Endothelial cell of umbilical vein (primary cell): ENCODE measurements at regions not wholly inside any gene's neighbourhood (a gene's known extent, or its start where the extent isn't known, plus 50 kb on each side); places are given as distances from the start of the nearest gene placed in this dataset.

ENCODE experiments used
- CTCF ChIP-seq, 2 donors: IDR thresholded peaks; 1 replicate in 1 of 2; 2 replicates in 1 of 2; pipeline ENCODE4 v1.5.1; 2011; ENCODE audit warnings: low read length in 2 of 2, mild to moderate bottlenecking in 2 of 2, moderate library complexity in 2 of 2, control low read depth in 1 of 2, inconsistent platforms in 1 of 2, low read depth in 1 of 2; ENCODE audit not compliant: insufficient read depth in 1 of 2; ENCODE audit errors: extremely low read depth in 1 of 2
- EZH2 ChIP-seq: IDR thresholded peaks from 2 replicates; pipeline ENCODE4 v1.6.1; 2012; ENCODE audit warnings: borderline replicate concordance, low read depth, mild to moderate bottlenecking, moderate library complexity, low read length, inconsistent platforms; ENCODE audit not compliant: severe bottlenecking
- FOS ChIP-seq: IDR thresholded peaks from 2 replicates; pipeline ENCODE4 v1.6.1; 2011; ENCODE audit warnings: mild to moderate bottlenecking, low read length, moderate library complexity, borderline replicate concordance; ENCODE audit not compliant: insufficient read depth
- GATA2 ChIP-seq: IDR thresholded peaks from 2 replicates; pipeline ENCODE4 v1.7.0; 2011; ENCODE audit warnings: low read depth, mild to moderate bottlenecking, moderate library complexity, mixed read lengths, low read length; ENCODE audit not compliant: insufficient read length, insufficient read depth
- JUN ChIP-seq: IDR thresholded peaks from 2 replicates; pipeline ENCODE4 v1.6.1; 2011; ENCODE audit warnings: borderline replicate concordance, low read depth; ENCODE audit not compliant: insufficient read length, insufficient read depth
- MYC ChIP-seq: IDR thresholded peaks from one replicate; pipeline ENCODE4 v1.6.1; 2011; ENCODE audit warnings: mild to moderate bottlenecking, low read depth, low read length
- POLR2A ChIP-seq: IDR thresholded peaks from 2 replicates; pipeline ENCODE4 v1.6.1; 2012; ENCODE audit warnings: low read depth, mild to moderate bottlenecking, control low read depth, low read length
- POLR2AphosphoS5 ChIP-seq: IDR thresholded peaks from 2 replicates; pipeline ENCODE4 v1.6.1; 2012; ENCODE audit warnings: low read depth, mild to moderate bottlenecking, control low read depth, low read length, moderate library complexity; ENCODE audit not compliant: insufficient read depth
- TF ChIP-seq, protein P1 (sequence below): IDR thresholded peaks from 2 replicates; pipeline ENCODE4 v1.6.1; 2011; ENCODE audit not compliant: insufficient read depth, insufficient read length

DNA sequence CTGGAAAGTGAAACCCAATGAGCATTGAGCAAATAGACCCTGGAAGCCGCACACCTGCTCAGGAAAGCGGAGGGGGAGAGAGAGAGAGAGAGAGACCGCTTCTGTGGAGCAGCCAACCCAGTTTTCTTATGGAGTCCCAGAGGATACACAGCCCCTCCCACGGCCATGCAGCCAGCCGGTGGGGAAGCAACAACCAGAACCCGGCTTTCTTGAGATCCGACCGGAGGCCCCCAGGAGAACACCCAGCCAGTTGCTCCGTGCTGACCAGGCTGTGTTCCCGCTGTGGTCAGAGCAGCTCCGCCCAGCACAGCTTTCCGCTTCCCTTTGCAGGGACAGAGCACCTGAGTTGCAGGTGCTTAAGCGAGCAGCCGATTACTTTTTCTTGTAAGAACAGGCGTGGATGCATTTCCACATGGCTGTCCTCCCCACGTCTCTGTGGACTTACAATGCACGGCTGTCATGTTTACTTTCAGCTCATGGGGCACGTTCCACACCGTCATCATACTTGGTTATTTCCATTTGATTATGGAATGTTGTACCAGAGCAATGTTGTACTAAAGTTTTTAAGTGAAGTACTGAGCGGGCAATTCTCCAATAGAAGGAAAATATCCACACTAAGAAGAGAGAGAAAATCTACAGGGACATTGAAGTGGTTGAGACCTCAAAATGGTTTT lies 381.9 kb downstream of the THBS2 start:
- TF ChIP-seq CTCF (IDR thresholded peaks at IDR 0.05; ENCODE audit: extremely low read depth in 1 of 2, insufficient read depth in 1 of 2, low read depth in 1 of 2, low read length in 2 of 2) (no peak), POLR2A (no peak), EZH2 (no peak), FOS (no peak), POLR2AphosphoS5 (no peak), GATA2 (no peak), MYC (no peak), JUN (no peak)
- TF ChIP-seq, protein P1, sequence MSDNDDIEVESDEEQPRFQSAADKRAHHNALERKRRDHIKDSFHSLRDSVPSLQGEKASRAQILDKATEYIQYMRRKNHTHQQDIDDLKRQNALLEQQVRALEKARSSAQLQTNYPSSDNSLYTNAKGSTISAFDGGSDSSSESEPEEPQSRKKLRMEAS = no peak
